GM18520 (cell line): ENCODE measurements at regions not wholly inside any gene's neighbourhood (a gene's known extent, or its start where the extent isn't known, plus 50 kb on each side); places are given as distances from the start of the nearest gene placed in this dataset.
A peak's percentile ranks its signal among the peaks of the same experiment; 100 is the strongest.

Experiments
- ATAC-seq: cut with Tn5 transposase; IDR thresholded peaks from one replicate; pipeline ENCODE4 v1.9.1; 2021; ENCODE audit not compliant: unreplicated experiment

GRCh38 chr13:108360139-108360538 lies 90.6 kb downstream of the TNFSF13B start:
- ATAC-seq: no peak

DNA sequence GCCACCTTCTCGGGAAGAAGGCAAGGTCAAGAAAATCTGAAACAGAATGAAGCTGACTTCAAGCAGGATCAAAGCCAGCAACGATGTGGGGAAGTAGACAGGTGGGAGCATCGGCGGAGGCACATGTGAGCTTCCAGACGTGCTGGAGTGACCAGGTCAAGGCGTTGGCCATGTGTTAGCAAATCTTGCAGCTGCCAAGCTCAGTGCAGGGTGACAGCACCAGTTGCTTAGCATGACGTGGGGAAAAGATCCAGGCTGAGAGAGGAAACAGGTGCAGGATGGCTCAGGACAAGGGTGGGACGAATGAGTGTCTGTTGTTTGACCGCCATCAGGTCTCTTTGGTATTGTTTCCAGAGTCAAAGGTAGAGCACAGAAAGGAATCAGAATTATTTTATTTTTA lies 92.3 kb downstream of the TNFSF13B start:
- ATAC-seq: no peak

- ATAC-seq: no peak
Observed at GRCh38 chr13:108363666-108364065, 94.1 kb downstream of the TNFSF13B start.

- peak; percentile 73 for ATAC-seq
Observed at GRCh38 chr13:108365255-108365654, 95.7 kb downstream of the TNFSF13B start.

DNA sequence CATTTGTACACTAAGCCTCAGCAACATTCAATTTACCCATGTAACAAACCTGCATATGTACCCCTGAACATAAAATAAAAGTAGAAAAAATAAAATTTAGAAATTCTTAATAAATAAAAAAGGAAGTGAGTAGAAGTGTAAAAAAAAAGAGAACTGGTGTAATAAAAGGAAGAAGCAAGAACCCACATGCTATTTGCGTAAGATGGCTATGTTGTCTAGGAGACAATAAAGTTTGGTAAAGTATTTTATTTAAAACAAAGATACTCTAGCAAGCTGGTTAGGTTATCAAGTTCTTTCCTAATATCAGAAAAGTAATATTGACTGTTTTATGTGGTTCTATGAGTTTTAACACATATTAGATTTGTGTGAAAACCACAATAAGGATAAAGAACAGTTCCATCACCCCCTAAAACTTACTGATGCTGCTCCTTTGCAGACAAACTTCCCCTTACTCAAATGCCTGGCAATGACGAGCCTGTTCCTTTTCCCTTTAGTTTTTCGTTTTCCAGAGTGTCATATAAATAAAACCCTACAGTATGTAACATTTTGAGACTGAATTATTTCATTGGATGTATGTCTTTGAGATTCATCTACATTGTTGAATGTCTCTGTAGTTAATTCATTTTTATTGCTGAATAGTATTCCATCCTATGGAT lies 98.9 kb downstream of the TNFSF13B start:
- no peak for ATAC-seq

GRCh38 chr13:108369412-108369811 lies 99.9 kb downstream of the TNFSF13B start:
- ATAC-seq: no peak

- ATAC-seq: no peak
Observed at GRCh38 chr13:108375034-108375433, 105.5 kb downstream of the TNFSF13B start.

GRCh38 chr13:108375772-108376171 lies 106.3 kb downstream of the TNFSF13B start:
- ATAC-seq: no peak

GRCh38 chr13:108376308-108376707 lies 106.8 kb downstream of the TNFSF13B start:
- ATAC-seq: no peak

- ATAC-seq: no peak
Observed at GRCh38 chr13:108377646-108378206, 108.2 kb downstream of the TNFSF13B start.

DNA sequence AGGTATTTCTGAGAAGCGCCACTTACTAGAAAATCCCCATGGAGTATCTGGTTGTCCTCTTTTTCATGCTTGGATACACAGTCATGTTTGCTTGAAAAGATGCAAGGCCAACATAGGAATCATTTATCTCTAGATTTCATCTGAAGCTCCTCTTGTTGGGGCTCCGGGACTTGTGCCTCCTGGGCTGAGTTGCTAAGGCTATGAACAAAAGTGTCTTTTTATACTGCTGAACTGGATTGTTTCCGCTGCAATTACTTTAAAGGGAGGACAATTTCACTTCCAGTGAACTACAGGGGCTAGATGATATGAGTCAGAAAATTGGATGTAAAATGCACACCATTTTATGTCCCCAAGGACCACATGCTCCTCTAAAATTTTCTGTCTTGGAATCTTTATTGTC lies 114.1 kb downstream of the TNFSF13B start:
- no peak for ATAC-seq

DNA sequence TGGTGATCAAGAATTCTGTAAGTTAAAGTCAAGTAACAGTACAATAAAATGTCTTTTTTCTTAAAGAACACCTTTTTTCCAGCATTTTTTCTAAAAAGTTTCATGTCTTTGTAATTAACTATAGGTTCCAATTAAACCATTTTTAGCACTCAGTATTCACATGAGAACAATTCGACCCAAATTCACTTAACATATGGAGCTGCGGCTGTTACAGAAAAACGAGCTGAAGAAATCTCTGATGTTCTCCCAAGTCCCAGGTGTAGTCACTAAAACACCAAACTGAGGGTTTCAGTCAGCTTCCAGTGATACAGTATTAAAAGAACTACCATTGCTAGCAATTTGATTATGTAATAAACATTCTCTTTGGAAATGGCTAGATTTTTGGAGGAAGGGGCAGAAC lies 117.6 kb downstream of the TNFSF13B start:
- ATAC-seq: no peak

- ATAC-seq: no peak
Observed at GRCh38 chr13:108402850-108403249, 133.3 kb downstream of the TNFSF13B start.

DNA sequence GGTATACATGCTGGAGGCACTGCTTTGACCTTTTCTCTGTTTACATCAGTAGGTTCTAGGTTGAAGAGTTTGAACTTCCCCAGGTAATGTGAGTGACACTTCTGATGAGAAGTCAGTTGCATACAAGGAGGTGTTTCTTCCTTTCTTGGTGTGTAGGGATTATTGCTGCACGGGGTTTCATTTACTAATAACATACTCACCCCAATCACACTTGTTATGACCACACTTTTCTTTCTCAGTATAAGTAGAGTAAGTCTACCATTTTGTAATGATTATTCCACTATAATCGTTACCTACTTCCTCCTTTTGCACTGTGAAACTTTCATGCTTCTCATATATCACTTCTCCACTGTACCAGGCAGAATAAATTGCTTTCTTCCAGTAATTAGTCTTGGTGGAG lies 138.0 kb downstream of the TNFSF13B start:
- peak; percentile 65 for ATAC-seq

GRCh38 chr13:108408672-108409071 lies 139.2 kb downstream of the TNFSF13B start:
- ATAC-seq: no peak

GRCh38 chr13:108409730-108410129 lies 140.2 kb downstream of the TNFSF13B start:
- no peak for ATAC-seq

DNA sequence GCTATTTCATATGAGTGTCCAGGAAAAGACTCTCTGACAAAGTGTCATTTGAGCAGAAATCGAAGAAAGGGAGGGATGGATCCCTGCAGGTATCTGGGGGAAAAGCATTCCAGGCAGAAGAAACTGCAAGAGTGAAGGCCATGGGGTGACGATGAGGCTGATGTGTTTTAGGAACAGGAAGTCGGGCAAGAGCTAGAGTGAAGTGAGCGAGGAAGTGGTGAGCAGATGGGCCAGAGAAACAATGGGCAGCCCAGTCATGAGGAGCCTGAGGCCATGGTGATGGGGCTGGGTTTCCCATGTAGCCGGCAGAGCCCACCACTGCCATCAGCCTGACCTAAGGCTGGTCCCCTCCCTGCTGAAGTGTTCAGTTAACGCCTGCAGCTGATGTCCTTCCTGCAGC lies 150.2 kb downstream of the TNFSF13B start:
- ATAC-seq: no peak

DNA sequence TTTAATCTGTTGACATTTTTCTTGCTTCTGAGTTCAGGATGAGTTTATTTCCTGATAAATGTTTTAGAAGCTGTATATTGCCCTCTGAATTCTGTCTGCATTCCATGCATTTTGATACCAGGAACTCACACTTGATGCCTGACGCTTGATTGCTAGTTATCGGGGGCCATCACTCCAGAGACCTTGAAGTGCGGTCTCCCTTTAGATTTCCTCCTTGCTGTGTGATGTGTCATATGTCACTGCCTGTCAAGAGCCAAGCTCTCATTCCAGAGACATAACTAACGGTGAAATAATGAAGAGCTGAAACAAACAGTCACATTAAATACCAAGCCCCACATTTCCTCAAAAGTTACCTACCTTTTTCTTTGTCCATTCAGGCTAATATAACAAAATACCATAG lies 155.5 kb downstream of the TNFSF13B start:
- no peak for ATAC-seq

DNA sequence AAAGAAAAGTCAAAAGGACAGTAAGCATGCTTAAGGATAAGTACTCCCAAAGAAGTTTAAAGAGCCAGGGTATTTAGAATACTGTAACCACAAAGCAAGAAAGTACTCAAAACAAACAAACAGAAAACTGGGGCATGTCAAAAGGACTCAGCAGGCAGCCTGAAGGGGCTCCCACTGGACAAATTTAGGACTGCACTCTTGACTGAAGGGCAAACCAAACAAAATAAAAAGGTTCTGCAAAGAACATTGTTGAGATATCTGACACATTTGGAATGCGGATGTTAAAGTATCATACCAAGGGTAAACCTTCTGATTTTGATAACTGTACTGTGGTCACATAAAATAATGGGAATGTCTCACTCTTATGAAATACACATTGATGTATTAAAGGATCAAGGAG lies 157.4 kb downstream of the TNFSF13B start:
- ATAC-seq: no peak

GRCh38 chr13:108427355-108427754 lies 157.8 kb downstream of the TNFSF13B start:
- no peak for ATAC-seq

DNA sequence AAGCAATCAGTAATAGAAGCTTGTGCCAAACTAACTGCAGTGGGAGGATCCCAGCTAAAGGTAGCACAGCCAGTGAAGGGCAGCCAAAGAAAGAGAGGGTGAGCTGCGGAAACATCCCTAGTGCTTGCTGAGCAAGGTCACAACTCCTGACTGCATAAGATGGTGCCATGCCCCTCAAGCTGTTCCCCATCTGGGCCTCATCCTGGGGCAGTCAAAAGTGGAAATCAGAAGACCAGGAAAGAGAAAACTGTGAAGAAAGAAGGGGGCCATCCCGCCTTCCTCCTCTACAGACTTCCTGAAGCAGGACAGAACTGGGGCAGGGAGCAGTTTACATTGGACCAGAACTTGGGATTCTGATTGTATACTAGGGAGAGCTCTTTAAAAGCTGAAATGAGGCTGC lies 159.2 kb downstream of the TNFSF13B start:
- no peak for ATAC-seq

- no peak for ATAC-seq
Observed at GRCh38 chr13:108433976-108434755, 164.6 kb downstream of the TNFSF13B start.
